ENCODE measurements at regions not wholly inside any gene's neighbourhood (a gene's known extent, or its start where the extent isn't known, plus 50 kb on each side); places are given as distances from the start of the nearest gene placed in this dataset.

- RAD21 ChIA-PET (ENCODE audit: unreplicated experiment) = no interaction called here
- Histone ChIP-seq H3K9me3 (replicated peaks; ENCODE audit: control insufficient read depth, insufficient read depth, low read length) (no peaks in the 10 kb centered on the region), H3K79me2 (ENCODE audit: control insufficient read depth, insufficient read depth, low read length) (no peaks in the 10 kb centered on the region), H3K27me3 (replicated peaks in 1 of 2; ENCODE audit: control insufficient read depth in 2 of 2, insufficient read depth in 2 of 2, low read length in 1 of 2) (no peaks in the 10 kb centered on the region), H3K27ac (ENCODE audit: control insufficient read depth, insufficient read depth) (no peak overlapping the region), H3K4me1 (ENCODE audit: control insufficient read depth, insufficient read depth, low read length) (no peaks in the 10 kb centered on the region), H3K4me3 (no peak overlapping the region), H3K36me3 (ENCODE audit: control insufficient read depth in 2 of 2, insufficient read depth in 2 of 2, low read length in 1 of 2) (no peaks in the 10 kb centered on the region), H4K20me1 (ENCODE audit: control insufficient read depth, insufficient read depth) (no peaks in the 10 kb centered on the region), H3K9ac (ENCODE audit: control insufficient read depth, insufficient read depth, low read length) (no peak overlapping the region), H2AFZ (ENCODE audit: control insufficient read depth, low read depth, low read length) (no peak overlapping the region), H3K4me2 (ENCODE audit: control insufficient read depth, insufficient read depth) (no peak overlapping the region)
- intact Hi-C loops (cut with micrococcal nuclease; ENCODE audit: unreplicated experiment) = no loop called here
- SMC1A ChIA-PET (ENCODE audit: uncharacterized antibody, unreplicated experiment) = no interaction called here
- BruUV-seq (replicated peaks) = no TSS peak
- 29% methylated on average over 6 of the region's 6 CpGs for WGBS (ENCODE audit: insufficient coverage, insufficient replicate concordance, low lambda C conversion rate, missing lambda C conversion rate)
- POLR2A ChIA-PET = no interaction called here
- in situ Hi-C loops (cut with MboI) = no loop called here
- CTCF ChIA-PET = no interaction called here
- no peak for FAIRE-seq
- no peak for DNase-seq (ENCODE audit: low read depth, low spot score)
- no peak for ATAC-seq
- TF ChIP-seq RBBP5 (conservative IDR thresholded peaks at IDR 0.05) (no peak), ELK1 (IDR thresholded peaks at IDR 0.05; ENCODE audit: low read depth, low read length) (no peak), MEF2A (IDR thresholded peaks at IDR 0.05; ENCODE audit: insufficient read depth, low read depth, low read length) (no peak), ZZZ3 (IDR thresholded peaks at IDR 0.05; ENCODE audit: control insufficient read depth, insufficient read length, low read depth) (no peak), PKNOX1 (IDR thresholded peaks at IDR 0.05) (no peak), HCFC1 (IDR thresholded peaks at IDR 0.05; ENCODE audit: low read length) (no peak), CTCF (IDR thresholded peaks at IDR 0.05 in 2 of 3, conservative IDR thresholded peaks at IDR 0.05 in 1 of 3; ENCODE audit: control insufficient read depth in 2 of 3, extremely low read depth in 1 of 3, insufficient read depth in 1 of 3, low read depth in 3 of 3, low read length in 3 of 3) (no peak), LARP7 (IDR thresholded peaks at IDR 0.05) (no peak), KDM1A (IDR thresholded peaks at IDR 0.05; ENCODE audit: borderline replicate concordance) (no peak), CUX1 (IDR thresholded peaks at IDR 0.05; ENCODE audit: insufficient replicate concordance, low read depth, low read length) (no peak), POU2F2 (IDR thresholded peaks at IDR 0.05; ENCODE audit: borderline replicate concordance, low read depth, low read length) (no peak), FOXM1 (IDR thresholded peaks at IDR 0.05; ENCODE audit: low read depth, low read length) (no peak), BMI1 (IDR thresholded peaks at IDR 0.05; ENCODE audit: borderline replicate concordance) (no peak), TARDBP (IDR thresholded peaks at IDR 0.05; ENCODE audit: borderline replicate concordance) (no peak), NR2F1 (conservative IDR thresholded peaks at IDR 0.05) (no peak), IKZF2 (IDR thresholded peaks at IDR 0.05) (no peak), SP1 (IDR thresholded peaks at IDR 0.05; ENCODE audit: low read depth, low read length) (no peak)
Observed at GRCh38 chr11:13596611-13597326, 71.7 kb upstream of the FAR1 start.
